Endothelial cell of umbilical vein (primary cell): ENCODE measurements at regions not wholly inside any gene's neighbourhood (a gene's known extent, or its start where the extent isn't known, plus 50 kb on each side); places are given as distances from the start of the nearest gene placed in this dataset.

Experiments
- BruUV-seq: library from RNA; stranded (reverse); fragments of 400-500 nt; replicated peaks from 2 replicates; lab custom pipeline; 2021; lab: Mats Ljungman, UMichigan
- CTCF ChIA-PET: fragments of 300-600, 350-600 bp; sonication (Branson Sonifier 250); formaldehyde crosslinking; loops from one replicate; lab custom pipeline; 2021; ENCODE audit warnings: antibody characterized with exemption, inconsistent platforms; lab: Charles Lee
- POLR2A ChIA-PET: fragments of 300-600, 350-600 bp; sonication (Branson Sonifier 250); formaldehyde crosslinking; loops from one replicate; lab custom pipeline; 2021; ENCODE audit warnings: antibody characterized with exemption, inconsistent platforms; lab: Charles Lee
- DNase-seq: peaks from one replicate; pipeline ENCODE4 v3.0.0-alpha.2; 2011; ENCODE audit warnings: low read depth, low spot score
- FAIRE-seq: peaks from 2 replicates; lab custom pipeline; 2011; peaks lifted over from hg19 to GRCh38; lab: Jason Lieb, UNC
- H2AFZ ChIP-seq: 2 replicates; pipeline ENCODE4 v1.6.0; 2012; ENCODE audit warnings: low read depth, low read length, control low read depth, inconsistent platforms
- H3K27ac ChIP-seq: 2 replicates; pipeline ENCODE4 v1.5.1; 2011; ENCODE audit warnings: low read depth, mild to moderate bottlenecking, control low read depth, low read length, moderate library complexity; ENCODE audit not compliant: insufficient read depth
- H3K27me3 ChIP-seq, 2 experiments: 2 replicates each; pipeline versions ENCODE4 v1.6.0 to v1.6.1; 2011; ENCODE audit warnings: low read length in 2 of 2, mixed read lengths in 1 of 2; ENCODE audit not compliant: control insufficient read depth in 2 of 2, insufficient read depth in 2 of 2
- H3K36me3 ChIP-seq, 2 experiments: 2 replicates in 1 of 2; 3 replicates in 1 of 2; pipeline ENCODE4 v1.5.1; 2011; ENCODE audit warnings: low read length in 2 of 2, mild to moderate bottlenecking in 1 of 2, moderate library complexity in 1 of 2; ENCODE audit not compliant: control insufficient read depth in 2 of 2, insufficient read depth in 2 of 2; ENCODE audit errors: extremely low read depth in 1 of 2
- H3K4me1 ChIP-seq: 3 replicates; pipeline ENCODE4 v1.5.1; 2011; ENCODE audit warnings: mild to moderate bottlenecking, low read length; ENCODE audit not compliant: control insufficient read depth, insufficient read depth; ENCODE audit errors: extremely low read depth
- H3K4me2 ChIP-seq: 2 replicates; pipeline ENCODE4 v1.6.1; 2011; ENCODE audit warnings: low read length, control low read depth, mixed read lengths; ENCODE audit not compliant: insufficient read depth
- H3K4me3 ChIP-seq, 3 experiments: fragments of 200-600 bp in 1 of 3; sonication (generic), shearing (Covaris generic) in 1 of 3; replicated peaks in 1 of 3; 2 replicates each; pipeline ENCODE4 v1.5.1; 2011 to 2016; ENCODE audit warnings: control low read depth in 3 of 3, low read length in 3 of 3, mild to moderate bottlenecking in 2 of 3, inconsistent platforms in 1 of 3, low read depth in 1 of 3, moderate library complexity in 1 of 3; ENCODE audit not compliant: insufficient read depth in 1 of 3
- H3K79me2 ChIP-seq: 2 replicates; pipeline ENCODE4 v1.6.0; 2012; ENCODE audit warnings: low read length, inconsistent platforms; ENCODE audit not compliant: control insufficient read depth, insufficient read depth
- H3K9ac ChIP-seq: replicated peaks from 2 replicates; pipeline ENCODE3; 2011; ENCODE audit warnings: low read length, control low read depth; ENCODE audit not compliant: insufficient read depth; ENCODE audit errors: extremely low read depth
- H3K9me1 ChIP-seq: replicated peaks from 3 replicates; pipeline ENCODE4 v1.6.0; 2011; ENCODE audit warnings: mild to moderate bottlenecking, low read length; ENCODE audit not compliant: control insufficient read depth, insufficient read depth; ENCODE audit errors: extremely low read depth
- H3K9me3 ChIP-seq: replicated peaks from 2 replicates; pipeline ENCODE4 v1.5.1; 2012; ENCODE audit warnings: low read length, inconsistent platforms; ENCODE audit not compliant: control insufficient read depth, insufficient read depth
- H4K20me1 ChIP-seq: replicated peaks from 2 replicates; pipeline ENCODE3; 2011; ENCODE audit warnings: mild to moderate bottlenecking, low read length; ENCODE audit not compliant: control insufficient read depth, insufficient read depth; ENCODE audit errors: extremely low read depth
- CTCF ChIP-seq, 2 donors: IDR thresholded peaks; 1 replicate in 1 of 2; 2 replicates in 1 of 2; pipeline ENCODE4 v1.5.1; 2011; ENCODE audit warnings: low read length in 2 of 2, mild to moderate bottlenecking in 2 of 2, moderate library complexity in 2 of 2, control low read depth in 1 of 2, inconsistent platforms in 1 of 2, low read depth in 1 of 2; ENCODE audit not compliant: insufficient read depth in 1 of 2; ENCODE audit errors: extremely low read depth in 1 of 2
- EZH2 ChIP-seq: IDR thresholded peaks from 2 replicates; pipeline ENCODE4 v1.6.1; 2012; ENCODE audit warnings: borderline replicate concordance, low read depth, mild to moderate bottlenecking, moderate library complexity, low read length, inconsistent platforms; ENCODE audit not compliant: severe bottlenecking
- FOS ChIP-seq: IDR thresholded peaks from 2 replicates; pipeline ENCODE4 v1.6.1; 2011; ENCODE audit warnings: mild to moderate bottlenecking, low read length, moderate library complexity, borderline replicate concordance; ENCODE audit not compliant: insufficient read depth
- GATA2 ChIP-seq: IDR thresholded peaks from 2 replicates; pipeline ENCODE4 v1.7.0; 2011; ENCODE audit warnings: low read depth, mild to moderate bottlenecking, moderate library complexity, mixed read lengths, low read length; ENCODE audit not compliant: insufficient read length, insufficient read depth
- JUN ChIP-seq: IDR thresholded peaks from 2 replicates; pipeline ENCODE4 v1.6.1; 2011; ENCODE audit warnings: borderline replicate concordance, low read depth; ENCODE audit not compliant: insufficient read length, insufficient read depth
- MAX ChIP-seq: IDR thresholded peaks from 2 replicates; pipeline ENCODE4 v1.6.1; 2011; ENCODE audit not compliant: insufficient read depth, insufficient read length
- MYC ChIP-seq: IDR thresholded peaks from one replicate; pipeline ENCODE4 v1.6.1; 2011; ENCODE audit warnings: mild to moderate bottlenecking, low read depth, low read length
- POLR2A ChIP-seq: IDR thresholded peaks from 2 replicates; pipeline ENCODE4 v1.6.1; 2012; ENCODE audit warnings: low read depth, mild to moderate bottlenecking, control low read depth, low read length
- POLR2AphosphoS5 ChIP-seq: IDR thresholded peaks from 2 replicates; pipeline ENCODE4 v1.6.1; 2012; ENCODE audit warnings: low read depth, mild to moderate bottlenecking, control low read depth, low read length, moderate library complexity; ENCODE audit not compliant: insufficient read depth
- dilution Hi-C: fragments of 300-500 bp; cut with MboI; formaldehyde crosslinking; loops from one replicate; pipeline ENCODE4 v1.15.0; 2019; ENCODE audit warnings: low sequenced_read_pairs; ENCODE audit not compliant: extremely low pct_ligation_motif_present
- intact Hi-C: fragments of 100-400 bp; cut with micrococcal nuclease; formaldehyde crosslinking; loops from one replicate; pipeline ENCODE4 v1.10.0; 2022

- H4K20me1 ChIP-seq: no peaks in the 10 kb centered on the region
- no peaks in the 10 kb centered on the region for H3K36me3 ChIP-seq
- ChIA-PET POLR2A (no interaction called here), CTCF (no interaction called here)
- H3K9me3 ChIP-seq: peaks cover 3% of the 10 kb centered on the region
- no peak overlapping the region for H3K4me3 ChIP-seq
- no peaks in the 10 kb centered on the region for H3K9me1 ChIP-seq
- no TSS peak for BruUV-seq
- no peak overlapping the region for H3K27ac ChIP-seq
- intact Hi-C loops: no loop called here
- H3K4me1 ChIP-seq: no peaks in the 10 kb centered on the region
- no peaks in the 10 kb centered on the region for H3K79me2 ChIP-seq
- H3K27me3 ChIP-seq: no peaks in the 10 kb centered on the region
- no peak overlapping the region for H3K9ac ChIP-seq
- DNase-seq: no peak
- no peak for FAIRE-seq
- no peak overlapping the region for H3K4me2 ChIP-seq
- TF ChIP-seq POLR2AphosphoS5 (no peak), POLR2A (no peak), GATA2 (no peak), JUN (no peak), FOS (no peak), MYC (no peak), CTCF (IDR thresholded peaks at IDR 0.05; ENCODE audit: extremely low read depth in 1 of 2, insufficient read depth in 1 of 2, low read depth in 1 of 2, low read length in 2 of 2) (no peak), MAX (no peak), EZH2 (no peak)
- no peak overlapping the region for H2AFZ ChIP-seq
- dilution Hi-C loops: no loop called here
These were observed 415.2 kb downstream of the TRIML1 start for GRCh38 chr4:188554413-188554812.
